ENCODE measurements at regions not wholly inside any gene's neighbourhood (a gene's known extent, or its start where the extent isn't known, plus 50 kb on each side); places are given as distances from the start of the nearest gene placed in this dataset.

DNA sequence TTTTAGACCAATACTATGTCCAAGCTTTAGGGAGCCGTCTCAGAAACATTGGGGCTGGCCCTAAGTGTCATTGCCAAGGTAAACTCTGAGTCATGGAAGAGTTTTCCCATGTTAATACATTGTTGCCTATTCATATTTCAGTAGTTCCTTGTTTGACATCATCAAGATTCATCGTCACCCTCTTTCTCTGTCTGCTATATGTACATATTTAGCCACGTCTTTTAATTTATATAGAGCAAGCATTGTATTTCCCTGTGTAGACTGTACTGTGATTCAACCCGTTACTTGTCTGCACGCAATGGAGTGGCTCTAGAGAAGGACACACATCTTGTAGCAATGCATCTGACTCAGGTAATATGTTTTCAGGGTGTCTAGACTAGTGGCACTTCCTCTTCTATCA is 217.9 kb upstream of the TPK1 start (continued):
- TF ChIP-seq, protein P1, sequence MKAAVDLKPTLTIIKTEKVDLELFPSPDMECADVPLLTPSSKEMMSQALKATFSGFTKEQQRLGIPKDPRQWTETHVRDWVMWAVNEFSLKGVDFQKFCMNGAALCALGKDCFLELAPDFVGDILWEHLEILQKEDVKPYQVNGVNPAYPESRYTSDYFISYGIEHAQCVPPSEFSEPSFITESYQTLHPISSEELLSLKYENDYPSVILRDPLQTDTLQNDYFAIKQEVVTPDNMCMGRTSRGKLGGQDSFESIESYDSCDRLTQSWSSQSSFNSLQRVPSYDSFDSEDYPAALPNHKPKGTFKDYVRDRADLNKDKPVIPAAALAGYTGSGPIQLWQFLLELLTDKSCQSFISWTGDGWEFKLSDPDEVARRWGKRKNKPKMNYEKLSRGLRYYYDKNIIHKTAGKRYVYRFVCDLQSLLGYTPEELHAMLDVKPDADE (IDR thresholded peaks at IDR 0.05), result no peak
- TF ChIP-seq ZNF462 (CRISPR knock-in tag; IDR thresholded peaks at IDR 0.05) (no peak), EZH2phosphoT487 (IDR thresholded peaks at IDR 0.05; ENCODE audit: unreplicated experiment) (no peak), JUNB (IDR thresholded peaks at IDR 0.05; ENCODE audit: unreplicated experiment) (no peak)

DNA sequence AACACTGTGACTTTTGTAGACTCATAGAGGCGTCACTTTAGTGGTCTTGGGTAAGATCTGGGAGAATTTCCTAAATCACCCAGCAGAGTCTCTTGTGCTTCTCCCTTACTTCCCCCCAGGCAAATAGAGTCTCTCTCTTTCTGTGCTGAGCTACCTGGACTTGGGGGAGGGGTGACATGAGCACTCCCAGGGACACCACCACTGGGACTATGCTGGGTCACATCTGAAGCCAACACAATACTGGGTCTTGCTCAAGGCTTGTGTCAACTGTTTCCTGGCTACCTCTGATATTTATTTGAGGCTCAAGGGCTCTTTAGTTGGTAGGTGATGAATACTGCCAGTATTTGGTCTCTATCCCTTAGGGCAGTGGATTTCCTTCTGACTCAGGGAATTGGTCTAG is 214.6 kb upstream of the TPK1 start:
- Mint-ChIP-seq H3K4me1 (no peaks in the 10 kb centered on the region), H3K27ac (no peak overlapping the region), H3K4me3 (no peak overlapping the region), H3K27me3 (ENCODE audit: insufficient read depth, low read depth, poor library complexity) (peaks cover 4% of the 10 kb centered on the region), H3K9me3 (peaks cover 13% of the 10 kb centered on the region; the same call in 1 of the 3 replicates), H3K36me3 (ENCODE audit: low read depth) (no peaks in the 10 kb centered on the region)
- Histone ChIP-seq H4K20me1 (replicated peaks; ENCODE audit: insufficient read depth) (no peaks in the 10 kb centered on the region), H2AFZ (no peak overlapping the region), H3K4me2 (no peak overlapping the region), H3K79me2 (replicated peaks; ENCODE audit: insufficient read depth) (no peaks in the 10 kb centered on the region), H3K36me3 (ENCODE audit: insufficient read depth) (no peaks in the 10 kb centered on the region; the same call in 1 of the 2 replicates), H3K4me1 (ENCODE audit: insufficient read depth) (no peaks in the 10 kb centered on the region), H3K9me2 (ENCODE audit: insufficient read depth) (no peaks in the 10 kb centered on the region; the same call in 1 of the 2 replicates), H3K27me3 (ENCODE audit: insufficient read depth) (no peaks in the 10 kb centered on the region), H3K4me3 (no peak overlapping the region), H3F3A (replicated peaks; ENCODE audit: low read depth) (no peaks in the 10 kb centered on the region), H3K27ac (ENCODE audit: low read depth) (no peak overlapping the region)
- no peak for TF ChIP-seq ZNF114 (CRISPR knock-in tag; IDR thresholded peaks at IDR 0.05)
- no peak for TF ChIP-seq CREB1 (CRISPR knock-in tag; IDR thresholded peaks at IDR 0.05; ENCODE audit: low read depth)
- no peak for ATAC-seq
- no peak for DNase-seq (ENCODE audit: low spot score)

All from GM23338 (cell line).